ENCODE measurements at regions not wholly inside any gene's neighbourhood (a gene's known extent, or its start where the extent isn't known, plus 50 kb on each side); places are given as distances from the start of the nearest gene placed in this dataset.
"Not testable (repeated sequence)": the region's sequence is repeated elsewhere in the genome, so short reads cannot be mapped to it uniquely, and the experiment has no call there.

- Histone ChIP-seq H3K27me3 (ENCODE audit: insufficient read depth, low read length) (no peaks in the 10 kb centered on the region), H3K27ac (ENCODE audit: low read depth, low read length) (no peak overlapping the region), H3K9ac (ENCODE audit: low read depth, low read length) (peak overlapping the region; percentile 31; the same call in 1 of the 2 replicates), H3K4me1 (ENCODE audit: insufficient read depth, low read length) (0 out of 2 replicates have a peak, but pooled peaks cover 2% of the 10 kb centered on the region), H3K4me3 (ENCODE audit: low read length) (peak overlapping the region; percentile 29), H3K9me3 (ENCODE audit: insufficient read depth, low read depth, low read length) (peaks cover 13% of the 10 kb centered on the region; the same call in 1 of the 2 replicates), H3K36me3 (ENCODE audit: insufficient read depth, low read length) (no peaks in the 10 kb centered on the region)
- WGBS = 64% methylated on average over 24 of the region's 24 CpGs
Observed at GRCh38 chr15:23869396-23869795, 182.3 kb upstream of the NDN start.

- not testable (repeated sequence) for H3K4me3 ChIP-seq (ENCODE audit: low read length); H3K27me3 ChIP-seq (ENCODE audit: insufficient read depth, low read length); H3K36me3 ChIP-seq (ENCODE audit: insufficient read depth, low read length); H3K9ac ChIP-seq (ENCODE audit: low read depth, low read length); H3K27ac ChIP-seq (ENCODE audit: low read depth, low read length); H3K4me1 ChIP-seq (ENCODE audit: insufficient read depth, low read length)
- H3K9me3 ChIP-seq (ENCODE audit: insufficient read depth, low read depth, low read length) = peaks cover 18% of the 10 kb centered on the region
- WGBS = 89% methylated on average over 8 of the region's 8 CpGs
Observed at GRCh38 chr15:23873613-23874012, 186.5 kb upstream of the NDN start.

DNA sequence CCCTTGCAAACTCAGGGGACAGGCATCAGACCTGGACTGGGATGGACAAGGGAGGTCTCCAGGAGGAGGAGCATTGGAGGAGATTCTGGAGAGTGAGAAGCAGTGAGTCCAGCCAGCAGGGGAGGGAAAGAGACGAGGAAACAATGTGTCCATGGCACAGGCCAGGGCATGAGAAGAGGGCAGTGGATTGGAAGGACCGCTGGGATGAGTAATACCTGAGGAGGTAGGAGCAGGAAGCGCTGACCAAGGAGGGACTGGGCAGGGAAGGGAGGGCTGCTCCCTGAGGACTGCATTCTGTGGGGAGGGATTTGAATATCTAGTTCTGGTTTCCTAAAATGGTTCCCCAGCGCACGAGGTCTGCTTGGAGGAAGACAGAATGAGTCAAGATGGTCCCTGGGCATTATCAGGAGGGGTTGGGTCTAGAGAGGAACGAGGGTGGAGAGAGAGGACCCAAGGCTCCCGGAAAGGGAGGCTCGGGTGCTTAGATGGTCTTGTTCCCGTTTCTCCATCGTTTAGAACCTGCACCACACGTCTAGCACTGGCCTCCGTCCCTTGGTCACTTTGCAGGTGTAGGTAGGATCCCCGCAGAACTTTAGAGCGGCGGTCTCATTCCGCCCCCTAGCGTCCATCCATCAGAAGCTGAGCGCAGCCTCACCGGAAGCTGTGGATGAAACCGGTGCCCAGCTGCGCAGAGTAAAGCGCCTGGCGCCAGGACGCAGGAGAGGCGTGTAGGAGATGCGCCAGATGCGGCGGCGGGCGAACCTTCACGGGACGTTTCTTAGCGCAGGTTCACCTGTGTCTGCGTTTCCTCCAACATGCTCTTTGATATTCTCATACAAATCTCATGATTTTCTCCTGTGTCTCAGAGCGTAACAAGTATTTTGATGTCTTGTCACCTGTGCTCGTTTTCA is 190.7 kb upstream of the NDN start:
- Histone ChIP-seq H3K27ac (ENCODE audit: low read depth, low read length) (no peak overlapping the region), H3K9me3 (ENCODE audit: insufficient read depth, low read depth, low read length) (peaks cover 49% of the 10 kb centered on the region), H3K4me3 (ENCODE audit: low read length) (peak overlapping the region; percentile 56), H3K4me1 (ENCODE audit: insufficient read depth, low read length) (no peaks in the 10 kb centered on the region), H3K9ac (ENCODE audit: low read depth, low read length) (no peak overlapping the region), H3K36me3 (ENCODE audit: insufficient read depth, low read length) (no peaks in the 10 kb centered on the region), H3K27me3 (ENCODE audit: insufficient read depth, low read length) (no peaks in the 10 kb centered on the region)
- WGBS = 47% methylated on average over 36 of the region's 36 CpGs

- Histone ChIP-seq H3K27me3 (ENCODE audit: insufficient read depth, low read length) (no peaks in the 10 kb centered on the region), H3K4me3 (ENCODE audit: low read length) (no peak overlapping the region), H3K9ac (ENCODE audit: low read depth, low read length) (no peak overlapping the region), H3K27ac (ENCODE audit: low read depth, low read length) (no peak overlapping the region), H3K36me3 (ENCODE audit: insufficient read depth, low read length) (no peaks in the 10 kb centered on the region), H3K9me3 (ENCODE audit: insufficient read depth, low read depth, low read length) (peaks cover 64% of the 10 kb centered on the region), H3K4me1 (ENCODE audit: insufficient read depth, low read length) (no peaks in the 10 kb centered on the region)
- WGBS = 83% methylated on average over 9 of the region's 9 CpGs
Observed at GRCh38 chr15:23881291-23881690, 194.2 kb upstream of the NDN start.

- no peaks in the 10 kb centered on the region for H3K4me1 ChIP-seq (ENCODE audit: insufficient read depth, low read length)
- peaks cover 49% of the 10 kb centered on the region for H3K9me3 ChIP-seq (ENCODE audit: insufficient read depth, low read depth, low read length)
- no peaks in the 10 kb centered on the region for H3K36me3 ChIP-seq (ENCODE audit: insufficient read depth, low read length)
- WGBS = 73% methylated on average over 1 of the region's 2 CpGs
- no peak overlapping the region for H3K9ac ChIP-seq (ENCODE audit: low read depth, low read length)
- no peaks in the 10 kb centered on the region for H3K27me3 ChIP-seq (ENCODE audit: insufficient read depth, low read length)
- H3K27ac ChIP-seq (ENCODE audit: low read depth, low read length) = no peak overlapping the region
- H3K4me3 ChIP-seq (ENCODE audit: low read length) = no peak overlapping the region
Observed at GRCh38 chr15:23890218-23890617, 203.1 kb upstream of the NDN start.

- H3K4me3 ChIP-seq (ENCODE audit: low read length) = no peak overlapping the region
- H3K9me3 ChIP-seq (ENCODE audit: insufficient read depth, low read depth, low read length) = peaks cover 48% of the 10 kb centered on the region
- WGBS = 77% methylated on average over 6 of the region's 6 CpGs
- no peaks in the 10 kb centered on the region for H3K36me3 ChIP-seq (ENCODE audit: insufficient read depth, low read length)
- no peak overlapping the region for H3K27ac ChIP-seq (ENCODE audit: low read depth, low read length)
- H3K9ac ChIP-seq (ENCODE audit: low read depth, low read length) = no peak overlapping the region
- H3K27me3 ChIP-seq (ENCODE audit: insufficient read depth, low read length) = no peaks in the 10 kb centered on the region
- no peaks in the 10 kb centered on the region for H3K4me1 ChIP-seq (ENCODE audit: insufficient read depth, low read length)
Observed at GRCh38 chr15:23897091-23897490, 210.0 kb upstream of the NDN start.

GRCh38 chr15:23897531-23897930 is 210.4 kb upstream of the NDN start:
- Histone ChIP-seq H3K27ac (ENCODE audit: low read depth, low read length) (no peak overlapping the region), H3K9me3 (ENCODE audit: insufficient read depth, low read depth, low read length) (peaks cover 48% of the 10 kb centered on the region), H3K4me3 (ENCODE audit: low read length) (no peak overlapping the region), H3K4me1 (ENCODE audit: insufficient read depth, low read length) (no peaks in the 10 kb centered on the region), H3K27me3 (ENCODE audit: insufficient read depth, low read length) (no peaks in the 10 kb centered on the region), H3K9ac (ENCODE audit: low read depth, low read length) (no peak overlapping the region), H3K36me3 (ENCODE audit: insufficient read depth, low read length) (no peaks in the 10 kb centered on the region)
- 95% methylated on average over 24 of the region's 24 CpGs for WGBS

GRCh38 chr15:23910030-23910429 is 222.9 kb upstream of the NDN start:
- 71% methylated on average over 2 of the region's 2 CpGs for WGBS
- H3K9me3 ChIP-seq (ENCODE audit: insufficient read depth, low read depth, low read length) = peaks cover 53% of the 10 kb centered on the region
- H3K27ac ChIP-seq (ENCODE audit: low read depth, low read length) = no peak overlapping the region
- H3K9ac ChIP-seq (ENCODE audit: low read depth, low read length) = no peak overlapping the region
- H3K27me3 ChIP-seq (ENCODE audit: insufficient read depth, low read length) = no peaks in the 10 kb centered on the region
- 0 out of 2 replicates have a peak, but pooled peaks cover 6% of the 10 kb centered on the region for H3K4me1 ChIP-seq (ENCODE audit: insufficient read depth, low read length)
- H3K36me3 ChIP-seq (ENCODE audit: insufficient read depth, low read length) = no peaks in the 10 kb centered on the region
- no peak overlapping the region for H3K4me3 ChIP-seq (ENCODE audit: low read length)

DNA sequence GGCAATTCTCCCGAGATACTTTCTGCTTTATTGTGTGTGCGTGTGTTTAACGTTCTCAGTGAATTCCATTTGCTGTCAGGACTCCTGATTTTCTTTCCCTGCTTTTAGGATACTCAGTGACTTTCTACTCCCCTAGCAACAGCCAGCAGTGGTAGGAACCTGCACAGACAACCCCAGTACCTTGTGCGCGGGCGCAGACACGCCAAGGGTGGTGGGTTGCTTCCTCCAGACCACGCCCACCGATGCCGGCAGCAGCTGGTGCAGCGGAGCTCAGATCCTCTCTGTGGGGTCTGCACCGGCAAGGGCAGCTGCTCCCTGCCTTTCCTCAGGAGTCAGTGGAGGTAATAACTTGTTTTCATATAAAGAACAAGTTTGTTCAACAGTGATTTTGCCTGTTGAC is 225.1 kb upstream of the NDN start:
- H3K9ac ChIP-seq (ENCODE audit: low read depth, low read length) = no peak overlapping the region

GRCh38 chr15:23913081-23913480 is 226.0 kb upstream of the NDN start:
- 80% methylated on average over 3 of the region's 5 CpGs for WGBS
- Histone ChIP-seq H3K9me3 (ENCODE audit: insufficient read depth, low read depth, low read length) (peaks cover 42% of the 10 kb centered on the region), H3K27me3 (ENCODE audit: insufficient read depth, low read length) (no peaks in the 10 kb centered on the region), H3K27ac (ENCODE audit: low read depth, low read length) (no peak overlapping the region), H3K36me3 (ENCODE audit: insufficient read depth, low read length) (no peaks in the 10 kb centered on the region), H3K9ac (ENCODE audit: low read depth, low read length) (no peak overlapping the region), H3K4me3 (ENCODE audit: low read length) (no peak overlapping the region), H3K4me1 (ENCODE audit: insufficient read depth, low read length) (0 out of 2 replicates have a peak, but pooled peaks cover 6% of the 10 kb centered on the region)

More for the DNA sequence above, 225.1 kb upstream of the NDN start:
- Histone ChIP-seq H3K27me3 (ENCODE audit: insufficient read depth, low read length) (no peaks in the 10 kb centered on the region), H3K27ac (ENCODE audit: low read depth, low read length) (no peak overlapping the region), H3K4me3 (ENCODE audit: low read length) (peak overlapping the region; percentile 35), H3K4me1 (ENCODE audit: insufficient read depth, low read length) (0 out of 2 replicates have a peak, but pooled peaks cover 6% of the 10 kb centered on the region), H3K9me3 (ENCODE audit: insufficient read depth, low read depth, low read length) (peaks cover 49% of the 10 kb centered on the region), H3K36me3 (ENCODE audit: insufficient read depth, low read length) (no peaks in the 10 kb centered on the region)
- 58% methylated on average over 12 of the region's 12 CpGs for WGBS

DNA sequence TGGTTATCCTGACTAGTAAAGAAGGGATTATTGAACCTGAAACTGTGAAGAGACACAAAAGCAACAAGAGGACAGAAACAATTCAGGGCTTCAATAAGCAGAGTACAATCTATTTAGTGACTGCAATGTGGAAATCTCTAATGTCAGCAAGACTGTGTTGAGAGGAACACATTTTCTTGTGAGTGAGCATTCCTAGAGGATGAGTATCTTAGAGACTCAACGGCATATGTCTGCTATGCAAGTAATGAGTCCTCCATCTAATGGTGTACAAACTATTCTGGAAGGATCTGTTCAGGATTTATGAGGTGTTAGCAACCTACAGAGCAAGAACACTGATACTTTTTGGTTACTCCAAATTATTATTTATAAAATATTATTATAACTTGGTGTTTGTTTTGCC is 226.5 kb upstream of the NDN start:
- 81% methylated on average over 1 of the region's 1 CpG for WGBS
- peaks cover 44% of the 10 kb centered on the region for H3K9me3 ChIP-seq (ENCODE audit: insufficient read depth, low read depth, low read length)
- no peak overlapping the region for H3K9ac ChIP-seq (ENCODE audit: low read depth, low read length)

More for the DNA sequence above, 226.5 kb upstream of the NDN start:
- Histone ChIP-seq H3K27ac (ENCODE audit: low read depth, low read length) (no peak overlapping the region), H3K27me3 (ENCODE audit: insufficient read depth, low read length) (no peaks in the 10 kb centered on the region), H3K4me1 (ENCODE audit: insufficient read depth, low read length) (0 out of 2 replicates have a peak, but pooled peaks cover 6% of the 10 kb centered on the region), H3K4me3 (ENCODE audit: low read length) (no peak overlapping the region), H3K36me3 (ENCODE audit: insufficient read depth, low read length) (no peaks in the 10 kb centered on the region)

Measured in HUES64 (cell line).